WTC11 (cell line): ENCODE measurements at regions not wholly inside any gene's neighbourhood (a gene's known extent, or its start where the extent isn't known, plus 50 kb on each side); places are given as distances from the start of the nearest gene placed in this dataset.

Experiments
- ATAC-seq: fragments of 200-7000 bp; cut with Tn5 transposase; 2 replicates; pipeline ENCODE4 v1.10.0; 2021; ENCODE audit warnings: mild to moderate bottlenecking, moderate library complexity
- CTCF ChIA-PET: fragments of 300-600 bp; sonication (Branson Sonifier 250); formaldehyde crosslinking; loops from one replicate; lab custom pipeline; 2021; ENCODE audit warnings: antibody characterized with exemption; lab: Charles Lee
- POLR2A ChIA-PET: fragments of 350-600 bp; sonication (Branson Sonifier 250); formaldehyde crosslinking; loops from one replicate; lab custom pipeline; 2021; ENCODE audit warnings: antibody characterized with exemption; lab: Charles Lee
- DNase-seq: peaks from one replicate; pipeline ENCODE4 v3.0.0; 2021; ENCODE audit warnings: low spot score
- H3K27ac Mint-ChIP-seq: 2 replicates; pipeline ENCODE4 v1.8.0; 2021; ENCODE audit warnings: mixed read lengths
- H3K27me3 Mint-ChIP-seq: 2 replicates; pipeline ENCODE4 v1.8.0; 2021; ENCODE audit warnings: low read depth, mild to moderate bottlenecking, moderate library complexity, mixed read lengths
- H3K36me3 Mint-ChIP-seq: 2 replicates; pipeline ENCODE4 v1.8.0; 2021; ENCODE audit warnings: mixed read lengths
- H3K4me1 Mint-ChIP-seq: 2 replicates; pipeline ENCODE4 v1.8.0; 2022; ENCODE audit warnings: mixed read lengths
- H3K4me3 Mint-ChIP-seq: 2 replicates; pipeline ENCODE4 v1.8.0; 2021; ENCODE audit warnings: mild to moderate bottlenecking, moderate library complexity, mixed read lengths
- H3K9me3 Mint-ChIP-seq: 2 replicates; pipeline ENCODE4 v1.8.0; 2021; ENCODE audit warnings: mixed read lengths
- FOXK1 ChIP-seq: sonication (generic); formaldehyde crosslinking; IDR thresholded peaks from 2 replicates; pipeline ENCODE4 v1.8.0; 2022; ENCODE audit warnings: mild to moderate bottlenecking, moderate library complexity, missing genetic modification reagents
- FOXP1 ChIP-seq: sonication (generic); formaldehyde crosslinking; IDR thresholded peaks from 2 replicates; pipeline ENCODE4 v1.8.0; 2022; ENCODE audit warnings: missing genetic modification reagents, mild to moderate bottlenecking, moderate library complexity, borderline replicate concordance
- GRHL2 ChIP-seq: fragments of 250-450 bp; sonication (Bioruptor Pico); IDR thresholded peaks from 2 replicates; pipeline ENCODE4 v1.8.0; 2022; ENCODE audit warnings: mild to moderate bottlenecking, moderate library complexity; ENCODE audit not compliant: insufficient replicate concordance, severe bottlenecking
- IRF2 ChIP-seq: sonication (generic); formaldehyde crosslinking; IDR thresholded peaks from 2 replicates; pipeline ENCODE4 v1.8.0; 2022; ENCODE audit warnings: low read depth, missing genetic modification reagents, borderline replicate concordance
- MYBL2 ChIP-seq: sonication (generic); formaldehyde crosslinking; IDR thresholded peaks from 2 replicates; pipeline ENCODE4 v1.8.1; 2023; ENCODE audit warnings: mild to moderate bottlenecking, moderate library complexity, missing genetic modification reagents
- NR1H2 ChIP-seq: sonication (generic); formaldehyde crosslinking; IDR thresholded peaks from 2 replicates; pipeline ENCODE4 v1.9.0; 2021; ENCODE audit warnings: mild to moderate bottlenecking, moderate library complexity, missing genetic modification reagents
- RORB ChIP-seq: fragments of 250-450 bp; sonication (Bioruptor Pico); IDR thresholded peaks from 2 replicates; pipeline ENCODE4 v1.9.0; 2021; ENCODE audit warnings: mild to moderate bottlenecking
- SP1 ChIP-seq: sonication (generic); formaldehyde crosslinking; conservative IDR thresholded peaks from 2 replicates; pipeline ENCODE4 v1.8.1; 2022; ENCODE audit warnings: missing genetic modification reagents
- TEAD1 ChIP-seq: sonication (generic); formaldehyde crosslinking; IDR thresholded peaks from 2 replicates; pipeline ENCODE4 v1.8.0; 2022; ENCODE audit warnings: mild to moderate bottlenecking, missing genetic modification reagents
- TEAD4 ChIP-seq: sonication (generic); formaldehyde crosslinking; IDR thresholded peaks from 2 replicates; pipeline ENCODE4 v1.8.0; 2022; ENCODE audit warnings: mild to moderate bottlenecking, missing genetic modification reagents
- ZBTB21 ChIP-seq: sonication (generic); formaldehyde crosslinking; IDR thresholded peaks from 2 replicates; pipeline ENCODE4 v1.8.1; 2023; ENCODE audit warnings: mild to moderate bottlenecking, missing genetic modification reagents, borderline replicate concordance
- ZNF396 ChIP-seq: fragments of 250-450 bp; sonication (Bioruptor Pico); IDR thresholded peaks from 2 replicates; pipeline ENCODE4 v1.8.0; 2021; ENCODE audit warnings: mild to moderate bottlenecking, moderate library complexity, borderline replicate concordance
- ZNF423 ChIP-seq: fragments of 250-450 bp; sonication (Bioruptor Pico); IDR thresholded peaks from 2 replicates; pipeline ENCODE4 v2.1.2; 2022; ENCODE audit warnings: mild to moderate bottlenecking, moderate library complexity
- ZNF671 ChIP-seq: fragments of 250-450 bp; sonication (Bioruptor Pico); IDR thresholded peaks from 2 replicates; pipeline ENCODE4 v1.8.0; 2021; ENCODE audit warnings: mild to moderate bottlenecking
- TF ChIP-seq, protein P1 (sequence below): fragments of 250-450 bp; sonication (Bioruptor Pico); IDR thresholded peaks from 2 replicates; pipeline ENCODE4 v2.1.2; 2022; ENCODE audit warnings: mild to moderate bottlenecking, moderate library complexity
- TF ChIP-seq, protein P2 (sequence below): fragments of 200-600 bp; IDR thresholded peaks from 2 replicates; pipeline ENCODE4 v1.8.0; 2022; ENCODE audit warnings: antibody characterized with exemption
- TF ChIP-seq, protein P3 (sequence below): sonication (generic); formaldehyde crosslinking; IDR thresholded peaks from 2 replicates; pipeline ENCODE4 v1.8.1; 2022; ENCODE audit warnings: mild to moderate bottlenecking, moderate library complexity, missing genetic modification reagents
- TF ChIP-seq, protein P4 (sequence below): sonication (generic); formaldehyde crosslinking; conservative IDR thresholded peaks from 2 replicates; pipeline ENCODE4 v1.8.1; 2022; ENCODE audit warnings: mild to moderate bottlenecking, missing genetic modification reagents
- TF ChIP-seq, protein P5 (sequence below): sonication (generic); formaldehyde crosslinking; IDR thresholded peaks from 2 replicates; pipeline ENCODE4 v1.8.1; 2023; ENCODE audit warnings: mild to moderate bottlenecking, moderate library complexity, missing genetic modification reagents
- TF ChIP-seq, protein P6 (sequence below): fragments of 250-450 bp; sonication (Bioruptor Pico); IDR thresholded peaks from 2 replicates; pipeline ENCODE4 v1.9.0; 2021; ENCODE audit warnings: mild to moderate bottlenecking
- TF ChIP-seq, protein P7 (sequence below): sonication (generic); formaldehyde crosslinking; IDR thresholded peaks from 2 replicates; pipeline ENCODE4 v1.8.0; 2022; ENCODE audit warnings: mild to moderate bottlenecking, missing genetic modification reagents
- TF ChIP-seq, protein P8 (sequence below): sonication (generic); formaldehyde crosslinking; IDR thresholded peaks from 2 replicates; pipeline ENCODE4 v1.8.0; 2022; ENCODE audit warnings: mild to moderate bottlenecking, missing genetic modification reagents
- TF ChIP-seq, protein P9 (sequence below): sonication (generic); formaldehyde crosslinking; IDR thresholded peaks from 2 replicates; pipeline ENCODE4 v1.8.0; 2022; ENCODE audit warnings: mild to moderate bottlenecking, missing genetic modification reagents
- TF ChIP-seq, protein P10 (sequence below): sonication (generic); formaldehyde crosslinking; IDR thresholded peaks from 2 replicates; pipeline ENCODE4 v1.8.1; 2023; ENCODE audit warnings: mild to moderate bottlenecking, missing genetic modification reagents, moderate library complexity

DNA sequence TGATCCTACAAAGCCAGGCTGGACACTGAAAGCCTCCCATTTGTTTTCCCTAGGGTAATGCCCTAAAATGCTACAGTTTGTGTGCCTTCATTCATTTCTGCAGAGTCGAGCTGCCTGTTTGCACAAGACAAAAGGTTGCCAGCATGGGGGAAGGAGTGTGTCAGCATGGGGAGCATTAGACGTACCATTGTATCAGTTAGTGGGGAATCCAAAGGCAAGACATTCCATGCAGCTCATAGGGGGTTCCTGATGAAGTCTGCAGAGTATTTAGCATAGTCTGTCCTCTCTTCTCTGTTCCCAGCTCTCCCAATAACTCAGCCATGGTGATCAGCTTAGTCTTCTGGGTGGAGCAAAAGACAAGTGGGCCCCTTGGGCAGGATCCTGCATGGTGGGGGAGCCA, 276.9 kb upstream of the PCDH7 start:
- TF ChIP-seq FOXK1 (CRISPR knock-in tag) (no peak), TEAD4 (CRISPR knock-in tag) (no peak), ZNF671 (CRISPR knock-in tag) (no peak), ZNF423 (CRISPR knock-in tag) (peak; percentile 30; the same call in 1 of the 2 replicates), FOXP1 (no peak), ZNF396 (0 out of 2 replicates have a peak, but pooled peaks have one; percentile 8), ZBTB21 (no peak), TEAD1 (CRISPR knock-in tag) (peak; percentile 32; the same call in 1 of the 2 replicates)
- TF ChIP-seq, protein P1, sequence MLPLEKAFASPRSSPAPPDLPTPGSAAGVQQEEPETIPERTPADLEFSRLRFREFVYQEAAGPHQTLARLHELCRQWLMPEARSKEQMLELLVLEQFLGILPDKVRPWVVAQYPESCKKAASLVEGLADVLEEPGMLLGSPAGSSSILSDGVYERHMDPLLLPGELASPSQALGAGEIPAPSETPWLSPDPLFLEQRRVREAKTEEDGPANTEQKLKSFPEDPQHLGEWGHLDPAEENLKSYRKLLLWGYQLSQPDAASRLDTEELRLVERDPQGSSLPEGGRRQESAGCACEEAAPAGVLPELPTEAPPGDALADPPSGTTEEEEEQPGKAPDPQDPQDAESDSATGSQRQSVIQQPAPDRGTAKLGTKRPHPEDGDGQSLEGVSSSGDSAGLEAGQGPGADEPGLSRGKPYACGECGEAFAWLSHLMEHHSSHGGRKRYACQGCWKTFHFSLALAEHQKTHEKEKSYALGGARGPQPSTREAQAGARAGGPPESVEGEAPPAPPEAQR, result peak; percentile 28; the same call in 1 of the 2 replicates
- TF ChIP-seq, protein P2, sequence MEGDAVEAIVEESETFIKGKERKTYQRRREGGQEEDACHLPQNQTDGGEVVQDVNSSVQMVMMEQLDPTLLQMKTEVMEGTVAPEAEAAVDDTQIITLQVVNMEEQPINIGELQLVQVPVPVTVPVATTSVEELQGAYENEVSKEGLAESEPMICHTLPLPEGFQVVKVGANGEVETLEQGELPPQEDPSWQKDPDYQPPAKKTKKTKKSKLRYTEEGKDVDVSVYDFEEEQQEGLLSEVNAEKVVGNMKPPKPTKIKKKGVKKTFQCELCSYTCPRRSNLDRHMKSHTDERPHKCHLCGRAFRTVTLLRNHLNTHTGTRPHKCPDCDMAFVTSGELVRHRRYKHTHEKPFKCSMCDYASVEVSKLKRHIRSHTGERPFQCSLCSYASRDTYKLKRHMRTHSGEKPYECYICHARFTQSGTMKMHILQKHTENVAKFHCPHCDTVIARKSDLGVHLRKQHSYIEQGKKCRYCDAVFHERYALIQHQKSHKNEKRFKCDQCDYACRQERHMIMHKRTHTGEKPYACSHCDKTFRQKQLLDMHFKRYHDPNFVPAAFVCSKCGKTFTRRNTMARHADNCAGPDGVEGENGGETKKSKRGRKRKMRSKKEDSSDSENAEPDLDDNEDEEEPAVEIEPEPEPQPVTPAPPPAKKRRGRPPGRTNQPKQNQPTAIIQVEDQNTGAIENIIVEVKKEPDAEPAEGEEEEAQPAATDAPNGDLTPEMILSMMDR, result no peak
- peak; percentile 32 for DNase-seq
- peaks cover 16% of the 10 kb centered on the region for H3K4me1 Mint-ChIP-seq
- ChIA-PET CTCF (interaction anchor here (0.8 to 1.2 kb wide), 3 partner anchors 63 to 274 kb away, joined by 3 to 5 read pairs (median 3); no protein-coding TSS in a partner anchor), POLR2A (no interaction called here)
- H3K27me3 Mint-ChIP-seq, result no peaks in the 10 kb centered on the region
- no peak overlapping the region for H3K4me3 Mint-ChIP-seq
- ATAC-seq, result peak; percentile 99
- H3K36me3 Mint-ChIP-seq, result no peaks in the 10 kb centered on the region
- peak overlapping the region; percentile 38; the same call in 1 of the 2 replicates for H3K27ac Mint-ChIP-seq
- H3K9me3 Mint-ChIP-seq, result 0 out of 2 replicates have a peak, but pooled peaks cover 4% of the 10 kb centered on the region

DNA sequence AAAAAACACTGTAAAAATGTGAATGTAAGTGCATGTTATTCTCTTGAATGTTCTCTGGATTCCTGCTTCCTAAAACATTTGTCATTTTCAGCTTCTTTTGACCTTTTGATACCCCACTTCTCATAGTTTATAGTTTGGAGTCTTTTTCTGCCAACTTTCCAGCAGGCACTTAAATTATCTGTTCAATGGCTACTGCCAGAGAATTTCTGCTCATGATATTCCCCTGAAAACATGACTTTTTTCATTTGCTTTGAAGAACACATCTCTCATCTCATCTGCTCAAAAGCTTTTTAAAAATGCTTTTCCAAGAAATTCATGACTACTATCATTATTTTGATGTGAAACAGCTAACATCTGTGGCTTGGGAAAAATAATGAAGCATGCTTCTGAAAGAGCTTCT, 269.7 kb upstream of the PCDH7 start:
- Mint-ChIP-seq H3K4me1 (no peaks in the 10 kb centered on the region), H3K27ac (no peak overlapping the region), H3K27me3 (no peaks in the 10 kb centered on the region), H3K4me3 (no peak overlapping the region), H3K36me3 (peaks cover 4% of the 10 kb centered on the region; the same call in 1 of the 2 replicates), H3K9me3 (peaks cover 11% of the 10 kb centered on the region)
- DNase-seq, result no peak
- CTCF ChIA-PET, result no interaction called here
- ATAC-seq, result no peak
- POLR2A ChIA-PET, result no interaction called here
- TF ChIP-seq, protein P3, sequence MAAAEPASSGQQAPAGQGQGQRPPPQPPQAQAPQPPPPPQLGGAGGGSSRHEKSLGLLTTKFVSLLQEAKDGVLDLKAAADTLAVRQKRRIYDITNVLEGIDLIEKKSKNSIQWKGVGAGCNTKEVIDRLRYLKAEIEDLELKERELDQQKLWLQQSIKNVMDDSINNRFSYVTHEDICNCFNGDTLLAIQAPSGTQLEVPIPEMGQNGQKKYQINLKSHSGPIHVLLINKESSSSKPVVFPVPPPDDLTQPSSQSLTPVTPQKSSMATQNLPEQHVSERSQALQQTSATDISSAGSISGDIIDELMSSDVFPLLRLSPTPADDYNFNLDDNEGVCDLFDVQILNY (CRISPR knock-in tag), result no peak
- no peak for TF ChIP-seq ZNF423 (CRISPR knock-in tag)

DNA sequence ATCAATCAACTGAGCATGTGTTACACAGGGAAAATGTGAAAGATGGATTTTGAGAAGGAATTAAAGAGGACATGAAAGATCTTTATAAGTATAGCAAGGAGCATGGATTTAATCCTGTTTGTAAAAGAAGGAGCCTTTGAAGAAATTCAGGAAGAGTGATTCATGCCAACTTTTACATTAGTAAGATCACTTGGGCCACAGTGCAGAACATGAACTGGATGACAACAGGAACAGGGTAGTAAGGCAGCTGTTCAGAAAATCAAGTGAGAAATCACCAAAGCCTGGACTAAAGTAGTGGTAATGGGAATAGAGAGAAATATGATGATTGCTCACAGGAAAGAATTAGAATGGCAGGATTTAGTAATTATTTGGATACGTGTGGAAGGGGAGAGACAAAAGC, 265.7 kb upstream of the PCDH7 start:
- H3K36me3 Mint-ChIP-seq, result peaks cover 6% of the 10 kb centered on the region
- H3K9me3 Mint-ChIP-seq, result peaks cover 19% of the 10 kb centered on the region
- no peak for ATAC-seq
- no peaks in the 10 kb centered on the region for H3K27me3 Mint-ChIP-seq
- POLR2A ChIA-PET, result no interaction called here
- H3K27ac Mint-ChIP-seq, result no peak overlapping the region
- H3K4me1 Mint-ChIP-seq, result no peaks in the 10 kb centered on the region
- no peak overlapping the region for H3K4me3 Mint-ChIP-seq
- CTCF ChIA-PET, result no interaction called here
- DNase-seq, result no peak
- no peak for TF ChIP-seq MYBL2 (CRISPR knock-in tag)
- TF ChIP-seq, protein P4, sequence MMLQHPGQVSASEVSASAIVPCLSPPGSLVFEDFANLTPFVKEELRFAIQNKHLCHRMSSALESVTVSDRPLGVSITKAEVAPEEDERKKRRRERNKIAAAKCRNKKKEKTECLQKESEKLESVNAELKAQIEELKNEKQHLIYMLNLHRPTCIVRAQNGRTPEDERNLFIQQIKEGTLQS (CRISPR knock-in tag), result no peak
- TF ChIP-seq, protein P5, sequence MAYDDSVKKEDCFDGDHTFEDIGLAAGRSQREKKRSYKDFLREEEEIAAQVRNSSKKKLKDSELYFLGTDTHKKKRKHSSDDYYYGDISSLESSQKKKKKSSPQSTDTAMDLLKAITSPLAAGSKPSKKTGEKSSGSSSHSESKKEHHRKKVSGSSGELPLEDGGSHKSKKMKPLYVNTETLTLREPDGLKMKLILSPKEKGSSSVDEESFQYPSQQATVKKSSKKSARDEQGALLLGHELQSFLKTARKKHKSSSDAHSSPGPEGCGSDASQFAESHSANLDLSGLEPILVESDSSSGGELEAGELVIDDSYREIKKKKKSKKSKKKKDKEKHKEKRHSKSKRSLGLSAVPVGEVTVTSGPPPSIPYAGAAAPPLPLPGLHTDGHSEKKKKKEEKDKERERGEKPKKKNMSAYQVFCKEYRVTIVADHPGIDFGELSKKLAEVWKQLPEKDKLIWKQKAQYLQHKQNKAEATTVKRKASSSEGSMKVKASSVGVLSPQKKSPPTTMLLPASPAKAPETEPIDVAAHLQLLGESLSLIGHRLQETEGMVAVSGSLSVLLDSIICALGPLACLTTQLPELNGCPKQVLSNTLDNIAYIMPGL (CRISPR knock-in tag), result no peak
- TF ChIP-seq GRHL2 (CRISPR knock-in tag), result no peak
- TF ChIP-seq NR1H2 (CRISPR knock-in tag), result no peak
- no peak for TF ChIP-seq IRF2 (CRISPR knock-in tag)
- TF ChIP-seq, protein P6, sequence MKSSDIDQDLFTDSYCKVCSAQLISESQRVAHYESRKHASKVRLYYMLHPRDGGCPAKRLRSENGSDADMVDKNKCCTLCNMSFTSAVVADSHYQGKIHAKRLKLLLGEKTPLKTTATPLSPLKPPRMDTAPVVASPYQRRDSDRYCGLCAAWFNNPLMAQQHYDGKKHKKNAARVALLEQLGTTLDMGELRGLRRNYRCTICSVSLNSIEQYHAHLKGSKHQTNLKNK (CRISPR knock-in tag), result no peak
- TF ChIP-seq FOXP1, result no peak
- TF ChIP-seq, protein P7, sequence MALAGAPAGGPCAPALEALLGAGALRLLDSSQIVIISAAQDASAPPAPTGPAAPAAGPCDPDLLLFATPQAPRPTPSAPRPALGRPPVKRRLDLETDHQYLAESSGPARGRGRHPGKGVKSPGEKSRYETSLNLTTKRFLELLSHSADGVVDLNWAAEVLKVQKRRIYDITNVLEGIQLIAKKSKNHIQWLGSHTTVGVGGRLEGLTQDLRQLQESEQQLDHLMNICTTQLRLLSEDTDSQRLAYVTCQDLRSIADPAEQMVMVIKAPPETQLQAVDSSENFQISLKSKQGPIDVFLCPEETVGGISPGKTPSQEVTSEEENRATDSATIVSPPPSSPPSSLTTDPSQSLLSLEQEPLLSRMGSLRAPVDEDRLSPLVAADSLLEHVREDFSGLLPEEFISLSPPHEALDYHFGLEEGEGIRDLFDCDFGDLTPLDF, result no peak
- TF ChIP-seq, protein P8, sequence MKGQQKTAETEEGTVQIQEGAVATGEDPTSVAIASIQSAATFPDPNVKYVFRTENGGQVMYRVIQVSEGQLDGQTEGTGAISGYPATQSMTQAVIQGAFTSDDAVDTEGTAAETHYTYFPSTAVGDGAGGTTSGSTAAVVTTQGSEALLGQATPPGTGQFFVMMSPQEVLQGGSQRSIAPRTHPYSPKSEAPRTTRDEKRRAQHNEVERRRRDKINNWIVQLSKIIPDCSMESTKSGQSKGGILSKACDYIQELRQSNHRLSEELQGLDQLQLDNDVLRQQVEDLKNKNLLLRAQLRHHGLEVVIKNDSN (CRISPR knock-in tag), result no peak
- TF ChIP-seq, protein P9, sequence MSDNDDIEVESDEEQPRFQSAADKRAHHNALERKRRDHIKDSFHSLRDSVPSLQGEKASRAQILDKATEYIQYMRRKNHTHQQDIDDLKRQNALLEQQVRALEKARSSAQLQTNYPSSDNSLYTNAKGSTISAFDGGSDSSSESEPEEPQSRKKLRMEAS (CRISPR knock-in tag), result no peak
- TF ChIP-seq, protein P10, sequence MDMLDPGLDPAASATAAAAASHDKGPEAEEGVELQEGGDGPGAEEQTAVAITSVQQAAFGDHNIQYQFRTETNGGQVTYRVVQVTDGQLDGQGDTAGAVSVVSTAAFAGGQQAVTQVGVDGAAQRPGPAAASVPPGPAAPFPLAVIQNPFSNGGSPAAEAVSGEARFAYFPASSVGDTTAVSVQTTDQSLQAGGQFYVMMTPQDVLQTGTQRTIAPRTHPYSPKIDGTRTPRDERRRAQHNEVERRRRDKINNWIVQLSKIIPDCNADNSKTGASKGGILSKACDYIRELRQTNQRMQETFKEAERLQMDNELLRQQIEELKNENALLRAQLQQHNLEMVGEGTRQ (CRISPR knock-in tag), result no peak
- TF ChIP-seq RORB (CRISPR knock-in tag), result no peak
- no peak for TF ChIP-seq SP1 (CRISPR knock-in tag)
